ENCODE measurements at regions not wholly inside any gene's neighbourhood (a gene's known extent, or its start where the extent isn't known, plus 50 kb on each side); places are given as distances from the start of the nearest gene placed in this dataset.
"Not testable (repeated sequence)": the region's sequence is repeated elsewhere in the genome, so short reads cannot be mapped to it uniquely, and the experiment has no call there.

GRCh38 chr4:66123190-66123589 lies 452.9 kb upstream of the EPHA5 start:
- Histone ChIP-seq H3K27me3 (replicated peaks; ENCODE audit: insufficient read depth, low read depth, low read length, poor library complexity) (no peaks in the 10 kb centered on the region), H3K4me3 (ENCODE audit: low read depth, low read length, poor library complexity, severe bottlenecking) (no peak overlapping the region), H3K9me3 (ENCODE audit: low read depth, low read length, poor library complexity, severe bottlenecking) (no peaks in the 10 kb centered on the region), H3K27ac (ENCODE audit: low read depth, low read length, poor library complexity, severe bottlenecking) (no peak overlapping the region), H3K36me3 (ENCODE audit: insufficient read depth, low read length, poor library complexity, severe bottlenecking) (no peaks in the 10 kb centered on the region), H3K4me1 (ENCODE audit: insufficient read depth, low read length, poor library complexity, severe bottlenecking) (no peaks in the 10 kb centered on the region)
- intact Hi-C loops (cut with micrococcal nuclease; ENCODE audit: unreplicated experiment): no loop called here
- no peak for TF ChIP-seq CTCF (conservative IDR thresholded peaks at IDR 0.05; ENCODE audit: low read depth, low read length)
- TF ChIP-seq EZH2 (IDR thresholded peaks at IDR 0.05; ENCODE audit: borderline replicate concordance, low read depth, low read length, poor library complexity, severe bottlenecking): no peak
- ChIA-PET CTCF (no interaction called here), POLR2A (ENCODE audit: low non-redundant PET) (no interaction called here)
- no peak for DNase-seq (ENCODE audit: low spot score)
- BruUV-seq (replicated peaks): no TSS peak

- CTCF ChIA-PET; H3K36me3 ChIP-seq (ENCODE audit: insufficient read depth, low read length, poor library complexity, severe bottlenecking); H3K27ac ChIP-seq (ENCODE audit: low read depth, low read length, poor library complexity, severe bottlenecking); H3K4me3 ChIP-seq (ENCODE audit: low read depth, low read length, poor library complexity, severe bottlenecking); BruUV-seq (replicated peaks); POLR2A ChIA-PET (ENCODE audit: low non-redundant PET); H3K4me1 ChIP-seq (ENCODE audit: insufficient read depth, low read length, poor library complexity, severe bottlenecking); DNase-seq (ENCODE audit: low spot score); H3K27me3 ChIP-seq (replicated peaks; ENCODE audit: insufficient read depth, low read depth, low read length, poor library complexity); H3K9me3 ChIP-seq (ENCODE audit: low read depth, low read length, poor library complexity, severe bottlenecking); intact Hi-C loops (cut with micrococcal nuclease; ENCODE audit: unreplicated experiment): not testable (repeated sequence)
These were observed 444.9 kb upstream of the EPHA5 start for GRCh38 chr4:66115231-66115630.

DNA sequence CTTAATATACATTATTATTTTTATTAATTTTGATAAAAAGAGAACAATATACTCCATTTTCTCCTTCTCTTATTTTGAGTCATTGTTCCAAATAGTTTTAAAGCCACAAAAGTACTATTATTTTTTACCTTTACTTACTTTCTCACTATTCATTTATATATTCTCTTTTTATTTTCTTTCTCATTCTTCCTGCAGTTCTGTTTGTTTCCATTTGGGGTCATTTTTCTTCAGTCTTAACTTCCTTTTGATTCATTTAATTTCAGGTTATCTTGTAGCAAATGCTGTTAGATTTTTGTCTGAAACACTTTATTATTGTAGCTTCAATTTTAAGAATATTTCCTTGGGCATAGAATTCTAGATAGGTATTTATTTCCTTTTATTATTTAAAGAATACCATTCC lies 438.6 kb upstream of the EPHA5 start:
- intact Hi-C loops (cut with micrococcal nuclease; ENCODE audit: unreplicated experiment): no loop called here
- CTCF ChIA-PET: no interaction called here
- DNase-seq (ENCODE audit: low spot score): no peak
- no peak overlapping the region for H3K4me3 ChIP-seq (ENCODE audit: low read depth, low read length, poor library complexity, severe bottlenecking)
- no peak for TF ChIP-seq CTCF (conservative IDR thresholded peaks at IDR 0.05; ENCODE audit: low read depth, low read length)
- no peak for TF ChIP-seq EZH2 (IDR thresholded peaks at IDR 0.05; ENCODE audit: borderline replicate concordance, low read depth, low read length, poor library complexity, severe bottlenecking)
- no peak overlapping the region for H3K27ac ChIP-seq (ENCODE audit: low read depth, low read length, poor library complexity, severe bottlenecking)
- POLR2A ChIA-PET (ENCODE audit: low non-redundant PET): no interaction called here
- no peaks in the 10 kb centered on the region for H3K4me1 ChIP-seq (ENCODE audit: insufficient read depth, low read length, poor library complexity, severe bottlenecking)
- H3K9me3 ChIP-seq (ENCODE audit: low read depth, low read length, poor library complexity, severe bottlenecking): no peaks in the 10 kb centered on the region
- no peaks in the 10 kb centered on the region for H3K36me3 ChIP-seq (ENCODE audit: insufficient read depth, low read length, poor library complexity, severe bottlenecking)
- H3K27me3 ChIP-seq (replicated peaks; ENCODE audit: insufficient read depth, low read depth, low read length, poor library complexity): no peaks in the 10 kb centered on the region
- no TSS peak for BruUV-seq (replicated peaks)

DNA sequence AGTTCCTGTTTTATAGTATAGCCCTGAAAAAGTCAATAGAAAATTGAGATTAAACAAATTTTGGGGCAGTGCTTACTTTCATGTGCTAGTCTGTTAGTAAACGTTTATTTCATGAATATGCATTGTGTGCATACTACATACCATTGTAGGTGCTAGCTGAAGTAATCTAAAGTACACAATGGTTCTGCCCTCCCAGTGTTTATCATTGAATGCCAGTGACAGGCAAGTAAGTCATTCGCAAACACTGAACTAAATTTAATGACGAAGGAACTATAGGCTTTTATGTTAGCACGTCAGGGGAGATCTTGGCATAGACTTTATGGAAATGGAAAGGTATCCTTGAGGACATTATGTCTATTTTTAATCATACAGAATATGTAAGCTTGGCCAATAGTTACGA lies 426.9 kb upstream of the EPHA5 start:
- DNase-seq (ENCODE audit: low spot score): no peak
- Histone ChIP-seq H3K27me3 (replicated peaks; ENCODE audit: insufficient read depth, low read depth, low read length, poor library complexity) (no peaks in the 10 kb centered on the region), H3K36me3 (ENCODE audit: insufficient read depth, low read length, poor library complexity, severe bottlenecking) (no peaks in the 10 kb centered on the region), H3K4me3 (ENCODE audit: low read depth, low read length, poor library complexity, severe bottlenecking) (no peak overlapping the region), H3K9me3 (ENCODE audit: low read depth, low read length, poor library complexity, severe bottlenecking) (no peaks in the 10 kb centered on the region), H3K27ac (ENCODE audit: low read depth, low read length, poor library complexity, severe bottlenecking) (no peak overlapping the region), H3K4me1 (ENCODE audit: insufficient read depth, low read length, poor library complexity, severe bottlenecking) (no peaks in the 10 kb centered on the region)
- BruUV-seq (replicated peaks): no TSS peak
- CTCF ChIA-PET: no interaction called here
- POLR2A ChIA-PET (ENCODE audit: low non-redundant PET): no interaction called here
- intact Hi-C loops (cut with micrococcal nuclease; ENCODE audit: unreplicated experiment): no loop called here
- TF ChIP-seq EZH2 (IDR thresholded peaks at IDR 0.05; ENCODE audit: borderline replicate concordance, low read depth, low read length, poor library complexity, severe bottlenecking): no peak
- no peak for TF ChIP-seq CTCF (conservative IDR thresholded peaks at IDR 0.05; ENCODE audit: low read depth, low read length)
